A549 (cell line): ENCODE measurements at regions not wholly inside any gene's neighbourhood (a gene's known extent, or its start where the extent isn't known, plus 50 kb on each side); places are given as distances from the start of the nearest gene placed in this dataset.

Experiments
- CBX2 ChIP-seq: fragments of 200-600 bp; sonication (generic); IDR thresholded peaks from 2 replicates; pipeline ENCODE4 v1.6.1; 2016; ENCODE audit warnings: low read depth, mild to moderate bottlenecking, borderline replicate concordance
- EP300 ChIP-seq, 2 experiments: fragments of >200 bp; sonication (Bioruptor Twin); formaldehyde crosslinking; IDR thresholded peaks; 2 replicates in 1 of 2; 3 replicates in 1 of 2; pipeline ENCODE4 v1.6.1; 2016 to 2017
- ESRRA ChIP-seq: fragments of 150-350 bp; IDR thresholded peaks from 2 replicates; pipeline ENCODE4 v1.6.1; 2014; ENCODE audit warnings: mild to moderate bottlenecking, low read length, borderline replicate concordance
- HDAC2 ChIP-seq: fragments of 200-600 bp; sonication (generic); IDR thresholded peaks from 2 replicates; pipeline ENCODE4 v1.6.1; 2016
- MAZ ChIP-seq: fragments of 150-350 bp; IDR thresholded peaks from 2 replicates; pipeline ENCODE4 v1.6.1; 2014; ENCODE audit warnings: antibody characterized with exemption, low read depth, low read length, borderline replicate concordance
- POLR2A ChIP-seq: IDR thresholded peaks from 2 replicates; pipeline ENCODE4 v1.6.1; 2012; ENCODE audit warnings: mild to moderate bottlenecking, low read length
- TF ChIP-seq, protein P1 (sequence below): fragments of >200 bp; sonication (Bioruptor Twin); formaldehyde crosslinking; IDR thresholded peaks from 3 replicates; pipeline ENCODE4 v1.5.1; 2016
- TF ChIP-seq, protein P2 (sequence below): IDR thresholded peaks from 2 replicates; pipeline ENCODE4 v1.6.1; 2012

DNA sequence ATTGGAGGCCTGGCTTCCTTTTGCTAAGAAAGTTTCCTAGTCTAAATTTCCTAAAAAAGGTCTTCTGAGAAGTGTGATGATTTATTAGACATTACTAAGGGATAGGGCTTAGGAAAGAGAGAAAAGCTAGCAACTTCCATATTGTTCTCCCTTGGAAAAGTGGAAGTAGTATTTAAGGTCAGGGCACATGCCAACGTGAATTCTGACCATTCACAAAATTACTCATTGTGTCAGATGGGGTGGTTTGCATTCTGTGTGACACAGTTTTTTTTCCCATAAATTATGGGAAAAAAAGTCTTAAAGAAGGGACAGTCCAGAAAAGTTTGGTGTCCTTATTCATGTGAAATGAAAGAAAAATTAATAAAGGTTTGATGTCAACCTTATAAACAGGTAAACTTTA, 110.0 kb upstream of the ARRDC3 start:
- TF ChIP-seq ESRRA (no peak), EP300 (IDR thresholded peaks at IDR 0.05) (no peak), POLR2A (no peak), MAZ (no peak), CBX2 (no peak), HDAC2 (no peak)
- TF ChIP-seq, protein P1, sequence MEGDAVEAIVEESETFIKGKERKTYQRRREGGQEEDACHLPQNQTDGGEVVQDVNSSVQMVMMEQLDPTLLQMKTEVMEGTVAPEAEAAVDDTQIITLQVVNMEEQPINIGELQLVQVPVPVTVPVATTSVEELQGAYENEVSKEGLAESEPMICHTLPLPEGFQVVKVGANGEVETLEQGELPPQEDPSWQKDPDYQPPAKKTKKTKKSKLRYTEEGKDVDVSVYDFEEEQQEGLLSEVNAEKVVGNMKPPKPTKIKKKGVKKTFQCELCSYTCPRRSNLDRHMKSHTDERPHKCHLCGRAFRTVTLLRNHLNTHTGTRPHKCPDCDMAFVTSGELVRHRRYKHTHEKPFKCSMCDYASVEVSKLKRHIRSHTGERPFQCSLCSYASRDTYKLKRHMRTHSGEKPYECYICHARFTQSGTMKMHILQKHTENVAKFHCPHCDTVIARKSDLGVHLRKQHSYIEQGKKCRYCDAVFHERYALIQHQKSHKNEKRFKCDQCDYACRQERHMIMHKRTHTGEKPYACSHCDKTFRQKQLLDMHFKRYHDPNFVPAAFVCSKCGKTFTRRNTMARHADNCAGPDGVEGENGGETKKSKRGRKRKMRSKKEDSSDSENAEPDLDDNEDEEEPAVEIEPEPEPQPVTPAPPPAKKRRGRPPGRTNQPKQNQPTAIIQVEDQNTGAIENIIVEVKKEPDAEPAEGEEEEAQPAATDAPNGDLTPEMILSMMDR, result no peak
- TF ChIP-seq, protein P2, sequence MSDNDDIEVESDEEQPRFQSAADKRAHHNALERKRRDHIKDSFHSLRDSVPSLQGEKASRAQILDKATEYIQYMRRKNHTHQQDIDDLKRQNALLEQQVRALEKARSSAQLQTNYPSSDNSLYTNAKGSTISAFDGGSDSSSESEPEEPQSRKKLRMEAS, result no peak
